GM19438 (cell line): ENCODE measurements at regions not wholly inside any gene's neighbourhood (a gene's known extent, or its start where the extent isn't known, plus 50 kb on each side); places are given as distances from the start of the nearest gene placed in this dataset.
"Not testable (repeated sequence)": the region's sequence is repeated elsewhere in the genome, so short reads cannot be mapped to it uniquely, and the experiment has no call there.

Experiments
- ATAC-seq: cut with Tn5 transposase; IDR thresholded peaks from one replicate; pipeline ENCODE4 v1.9.1; 2021; ENCODE audit warnings: low read depth; ENCODE audit not compliant: unreplicated experiment

DNA sequence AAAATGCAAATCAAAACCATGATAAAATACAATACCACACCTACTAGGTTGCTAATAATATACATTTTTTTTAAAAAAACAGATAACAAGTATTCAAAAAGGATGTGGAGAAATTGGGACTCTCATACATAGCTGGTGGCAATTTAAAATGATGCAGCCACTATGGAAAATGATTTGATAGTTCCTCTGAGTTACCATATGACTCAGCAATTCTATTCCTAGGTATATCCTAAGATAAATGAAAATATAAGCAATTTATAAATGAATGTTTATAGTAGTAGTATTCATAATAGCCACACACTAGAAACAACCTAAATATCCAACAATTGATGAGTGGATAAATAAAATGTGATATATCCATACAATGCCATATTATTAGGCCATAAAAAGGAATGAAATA is 210.2 kb downstream of the MREG start:
- ATAC-seq, result no peak

DNA sequence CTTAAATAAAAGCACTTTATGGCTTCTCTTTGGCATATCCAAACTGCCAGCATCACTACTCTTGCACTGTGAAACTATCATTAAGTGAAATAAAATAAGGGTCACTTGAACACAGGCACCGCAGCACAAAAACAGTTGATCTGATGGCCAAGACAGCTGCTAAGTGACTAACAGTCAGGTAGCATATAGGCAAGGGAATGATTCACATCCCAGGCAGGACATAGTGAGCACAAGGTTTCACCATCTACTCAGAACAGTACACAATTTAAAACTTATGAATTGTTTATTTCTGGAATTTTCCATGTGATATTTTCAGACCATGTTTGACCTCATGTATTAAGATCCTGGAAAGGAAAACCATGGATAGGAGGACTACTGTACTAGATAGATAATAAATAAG is 214.2 kb downstream of the MREG start:
- no peak for ATAC-seq

DNA sequence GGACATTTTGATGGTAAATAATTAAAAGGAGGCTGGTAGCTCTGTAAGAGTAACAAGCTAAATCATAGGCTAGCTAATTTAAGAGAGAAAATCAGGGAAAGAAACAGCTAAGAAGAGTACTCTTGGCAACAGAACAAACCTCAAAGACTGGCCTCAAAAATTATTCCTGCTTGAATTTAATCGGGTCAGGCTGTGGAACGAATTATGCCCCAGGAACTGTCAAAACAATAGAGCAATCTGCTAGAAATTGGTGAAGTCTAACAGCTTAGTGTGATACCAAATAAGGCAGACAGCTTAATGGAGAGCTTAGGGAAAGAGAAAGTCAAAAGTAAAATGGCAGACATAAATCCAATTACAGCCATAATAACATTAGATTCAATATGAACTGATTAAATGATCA is 215.7 kb downstream of the MREG start:
- ATAC-seq, result no peak

DNA sequence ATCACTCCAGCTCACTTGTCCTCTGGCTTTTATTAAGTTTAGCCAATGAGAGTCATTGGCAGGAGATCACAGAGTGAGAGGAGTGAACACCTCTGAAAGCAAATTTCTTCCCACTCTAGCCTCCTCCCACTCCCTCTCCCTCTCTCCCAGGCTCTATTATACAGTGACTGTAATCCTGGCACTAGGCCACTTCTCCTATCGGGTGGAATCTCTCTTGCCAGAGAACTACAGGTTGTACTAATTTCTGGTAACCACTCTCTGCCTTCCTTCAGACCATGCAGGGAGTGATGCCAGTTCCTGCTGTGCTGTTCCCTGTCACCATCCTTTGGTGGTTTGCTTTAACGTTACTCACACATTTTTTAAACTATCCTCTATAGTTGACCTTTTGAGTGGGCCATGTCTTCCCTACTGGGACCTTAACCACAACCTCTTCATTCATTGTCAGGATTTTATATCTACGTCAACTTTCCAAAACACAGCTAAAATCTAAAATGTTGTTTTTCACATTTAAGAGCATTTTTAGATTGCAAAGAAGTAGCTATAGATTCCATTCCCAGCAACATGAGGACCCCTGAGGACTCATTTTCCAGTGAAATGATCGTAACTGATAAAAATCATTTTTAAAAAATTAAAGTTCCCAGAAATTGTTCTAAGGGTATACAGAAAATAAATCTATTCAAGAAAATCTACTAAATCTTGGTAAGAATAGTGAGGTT is 217.1 kb downstream of the MREG start:
- ATAC-seq, result no peak

DNA sequence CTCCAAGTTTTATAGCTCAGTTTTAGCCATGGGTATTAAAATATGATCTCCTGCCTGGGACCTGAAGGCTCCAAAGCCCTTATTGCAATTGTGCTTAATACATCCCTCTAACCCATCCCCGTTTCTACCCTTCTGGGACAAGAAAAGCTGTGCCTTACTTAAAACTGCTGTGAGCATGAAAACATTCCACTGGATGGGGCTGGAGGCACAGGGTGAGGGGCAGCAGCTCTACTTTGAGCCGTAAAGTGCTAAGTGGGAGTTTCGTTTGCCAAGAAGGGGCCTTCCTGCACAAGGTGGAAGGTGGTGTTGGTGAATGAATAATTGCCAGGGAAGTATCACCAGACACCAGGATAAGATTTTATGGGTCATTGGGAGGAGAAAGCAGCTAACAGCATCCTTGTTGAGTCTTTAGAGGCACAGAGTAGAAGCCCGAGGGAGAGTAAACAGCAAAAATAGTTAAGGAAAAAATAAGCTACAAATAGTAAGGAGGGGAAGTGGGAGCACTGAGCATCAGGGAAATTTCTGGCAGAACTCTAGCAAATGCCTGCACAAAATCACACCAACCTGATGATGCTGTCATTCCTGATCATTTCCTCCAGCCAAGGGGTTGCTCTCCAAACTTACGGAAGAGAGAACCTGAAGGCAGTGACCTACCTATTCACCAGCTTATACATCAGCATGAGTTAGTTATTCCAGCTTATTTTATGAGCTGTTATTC is 218.4 kb downstream of the MREG start:
- ATAC-seq, result no peak

DNA sequence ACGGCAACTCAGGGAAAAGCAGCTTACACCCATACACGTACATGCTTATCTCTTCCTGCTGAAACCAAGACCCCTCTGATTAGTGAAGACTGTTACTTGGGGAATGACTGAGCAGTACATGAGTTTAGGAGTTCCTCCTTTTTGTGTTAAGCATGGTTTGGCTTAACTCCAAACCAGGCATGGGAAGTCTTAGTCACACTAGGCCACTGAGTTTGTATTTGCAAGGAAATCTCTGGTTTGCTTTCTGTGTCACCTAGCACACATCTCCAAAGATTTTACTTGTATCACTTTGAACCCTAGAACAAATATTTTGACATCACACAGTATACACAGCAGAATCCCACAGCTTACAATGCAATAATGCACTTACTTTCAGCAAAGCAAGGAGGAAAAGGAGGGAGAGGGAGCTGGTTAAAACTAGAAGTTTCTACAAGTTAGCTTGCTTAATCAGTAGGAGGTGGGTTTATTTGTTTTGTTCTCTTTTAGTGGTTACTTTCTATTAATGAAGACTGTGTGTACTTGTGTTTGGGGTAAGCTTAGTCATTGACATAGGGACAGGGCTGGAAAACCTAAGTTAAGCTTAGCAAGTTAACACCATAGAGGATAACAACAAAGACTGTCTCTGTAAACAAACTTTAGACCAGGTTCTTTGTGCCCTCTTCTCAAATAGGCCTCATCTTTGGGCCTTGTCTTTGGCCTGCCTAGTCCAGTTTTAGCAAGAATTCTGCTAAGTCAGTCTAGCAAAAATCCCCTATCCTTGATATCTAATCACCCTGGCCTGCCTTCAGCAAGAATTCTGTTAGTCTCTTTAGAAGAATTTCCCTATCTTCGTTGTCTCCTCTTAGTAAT is 219.4 kb downstream of the MREG start:
- ATAC-seq, result peak; percentile 50

DNA sequence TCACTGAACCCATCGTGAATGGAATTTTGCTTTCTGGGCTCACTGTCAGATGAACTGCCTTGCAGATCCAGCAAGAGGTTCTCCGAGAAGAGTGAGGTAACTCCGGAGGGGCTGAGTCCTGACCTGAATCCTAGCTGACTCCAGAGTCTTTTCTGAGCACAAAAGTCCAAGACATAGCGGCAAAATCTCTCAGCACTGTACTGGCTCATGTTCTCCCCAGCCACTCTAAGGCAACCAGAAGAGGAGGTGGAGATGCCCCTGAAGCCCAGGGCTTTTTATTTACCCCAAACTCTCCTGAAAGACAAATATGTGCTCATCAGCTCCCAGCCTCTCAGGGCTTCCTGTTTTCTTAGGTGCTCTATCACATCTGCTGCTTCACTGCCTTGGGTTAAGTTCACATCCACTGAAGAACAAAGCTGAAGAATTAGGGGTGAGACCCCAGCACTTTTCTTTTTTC is 221.8 kb downstream of the MREG start:
- ATAC-seq, result no peak

DNA sequence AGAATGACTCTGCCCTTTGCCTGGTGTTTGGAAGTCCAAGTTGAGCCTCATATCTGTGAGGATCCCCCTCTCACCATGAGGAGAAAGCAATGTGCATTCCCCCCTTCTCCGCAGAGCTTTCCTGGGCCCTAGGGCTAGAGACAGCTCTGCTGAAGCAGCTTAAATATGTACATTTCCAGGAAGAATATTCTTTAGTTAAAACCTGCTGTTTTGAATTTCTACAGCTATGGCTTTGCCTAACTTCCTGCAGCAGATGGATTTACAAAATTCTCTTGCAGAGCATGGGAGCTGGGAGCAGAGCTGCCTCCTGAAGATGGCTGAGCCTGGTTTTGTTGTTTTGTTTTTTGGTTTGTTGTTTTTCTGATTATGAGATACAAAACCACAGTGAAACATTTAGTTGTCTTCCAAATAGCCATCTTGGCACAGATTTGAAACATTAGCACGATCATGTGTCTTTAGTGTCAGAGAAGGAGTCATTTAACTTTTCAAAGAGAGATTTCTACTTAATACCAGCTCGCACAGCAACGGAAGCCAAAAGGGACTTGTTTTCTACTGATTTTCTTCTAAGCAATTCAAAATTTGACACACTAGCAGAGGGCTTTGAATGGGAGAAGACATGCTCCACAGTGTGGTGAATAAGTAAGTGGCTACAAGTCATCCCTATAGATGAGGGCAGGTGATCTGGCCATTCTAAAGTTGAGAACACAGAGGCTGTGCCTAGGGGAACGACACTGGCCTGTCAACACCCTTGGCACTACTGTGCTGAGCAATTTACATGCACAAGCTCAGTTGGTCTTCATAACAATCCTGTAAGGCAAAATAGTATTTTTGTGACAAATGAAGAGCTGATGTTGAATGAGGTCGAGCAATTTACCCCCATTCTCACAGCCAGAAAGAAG is 222.6 kb downstream of the MREG start:
- ATAC-seq, result no peak

DNA sequence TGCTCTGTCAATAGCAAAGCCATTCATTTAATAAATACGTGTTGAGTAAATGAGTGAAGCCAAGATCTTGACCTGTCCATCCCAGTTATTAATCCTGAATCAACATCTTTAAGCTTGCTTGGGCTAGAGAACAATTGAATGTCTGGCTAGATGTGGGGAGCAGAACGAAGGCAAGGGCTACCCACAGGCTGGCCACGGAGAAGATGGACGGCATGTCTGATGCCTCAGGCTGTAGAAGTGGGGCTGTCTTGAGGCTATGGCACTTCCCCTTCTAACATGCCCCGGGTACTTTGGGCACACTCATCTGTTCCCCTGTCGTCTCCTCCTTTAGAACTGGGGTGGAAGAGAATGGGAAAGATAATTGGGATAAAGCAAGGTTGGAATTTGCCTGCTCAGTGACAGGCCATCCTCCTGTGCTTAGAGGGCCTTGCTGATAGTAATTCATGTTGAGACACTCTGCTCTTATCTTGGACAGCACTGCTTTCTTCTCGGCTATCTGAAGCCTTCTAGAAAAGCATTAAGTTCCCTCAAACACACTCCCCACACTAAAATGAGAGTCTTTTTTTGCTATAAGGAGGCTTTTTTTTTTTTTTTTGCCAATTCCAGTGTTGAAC is 225.7 kb downstream of the MREG start:
- ATAC-seq, result no peak

DNA sequence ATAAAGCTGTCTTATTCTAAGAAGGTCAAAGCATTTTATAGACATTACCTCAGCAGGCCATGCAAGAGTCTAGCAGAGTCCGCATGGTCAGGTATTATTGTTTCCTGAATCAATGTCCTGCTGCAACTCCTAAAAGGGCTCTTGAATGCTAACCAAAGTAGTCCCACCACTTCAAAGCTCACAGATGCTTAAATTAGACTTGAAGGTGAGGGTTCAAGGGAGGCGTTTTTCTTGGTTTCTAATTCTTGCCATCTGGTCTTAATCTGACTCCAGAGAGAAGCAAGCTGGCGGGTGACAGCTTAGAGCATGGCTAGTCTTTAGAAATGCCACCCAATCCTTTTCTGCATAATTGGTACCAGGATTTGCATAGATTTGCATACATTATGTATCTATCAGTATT is 226.3 kb downstream of the MREG start:
- no peak for ATAC-seq

DNA sequence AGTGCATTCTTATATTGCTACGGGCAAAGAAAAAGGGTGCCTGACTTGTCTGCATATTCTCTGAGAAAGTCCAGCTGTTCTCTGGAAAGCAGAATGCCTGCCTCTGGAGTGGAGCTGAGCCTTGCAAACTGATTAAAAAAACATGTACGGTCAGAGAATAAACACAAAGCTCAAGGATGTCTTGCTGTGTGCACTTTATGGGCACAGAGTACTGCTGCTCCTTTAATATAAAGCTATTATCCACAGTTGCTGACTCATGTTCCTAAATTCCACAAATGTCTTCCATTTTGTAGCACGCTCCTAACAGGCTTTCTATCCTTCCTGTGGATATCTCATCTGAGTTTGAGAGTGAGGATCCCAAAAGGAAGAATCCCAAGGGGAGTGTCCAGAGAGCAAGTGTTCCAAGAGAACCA is 229.0 kb downstream of the MREG start:
- ATAC-seq, result no peak

DNA sequence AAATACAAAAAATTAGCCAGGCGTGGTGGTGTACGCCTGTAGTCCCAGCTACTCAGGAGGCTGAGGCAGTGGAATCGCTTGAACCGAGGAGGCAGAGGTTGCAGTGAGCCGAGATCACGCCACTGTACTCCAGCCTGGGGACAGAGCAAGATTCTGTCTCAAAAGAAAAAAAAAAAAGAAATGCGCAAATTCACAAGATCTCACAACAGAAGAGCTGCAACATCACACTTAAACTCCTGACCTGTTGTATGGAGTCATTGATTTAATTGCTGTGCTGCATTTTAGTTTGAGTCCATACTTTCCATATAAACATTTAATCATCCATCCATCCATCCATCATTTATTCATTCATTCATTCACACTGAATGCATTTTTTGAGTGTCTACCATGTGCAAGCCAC is 229.7 kb downstream of the MREG start:
- not testable (repeated sequence) for ATAC-seq

DNA sequence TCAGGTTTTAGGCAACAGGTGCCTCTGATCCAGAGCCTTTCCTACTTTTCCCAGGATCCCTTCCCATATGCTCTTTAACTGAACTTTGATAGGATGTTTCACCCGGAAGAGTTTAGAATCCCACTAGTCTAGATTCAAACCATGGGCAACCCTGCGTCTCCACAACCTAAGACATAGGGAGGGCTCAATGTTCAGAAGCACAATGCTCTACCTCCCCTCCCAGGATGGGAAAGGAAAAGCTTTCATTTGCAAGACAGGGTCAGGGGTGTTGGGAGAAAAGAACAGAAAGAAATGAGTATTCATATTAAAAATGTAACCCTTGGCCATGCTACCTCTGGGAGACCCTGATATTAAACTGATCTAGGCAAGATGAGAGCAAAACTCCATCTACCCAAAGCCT is 230.4 kb downstream of the MREG start:
- no peak for ATAC-seq

DNA sequence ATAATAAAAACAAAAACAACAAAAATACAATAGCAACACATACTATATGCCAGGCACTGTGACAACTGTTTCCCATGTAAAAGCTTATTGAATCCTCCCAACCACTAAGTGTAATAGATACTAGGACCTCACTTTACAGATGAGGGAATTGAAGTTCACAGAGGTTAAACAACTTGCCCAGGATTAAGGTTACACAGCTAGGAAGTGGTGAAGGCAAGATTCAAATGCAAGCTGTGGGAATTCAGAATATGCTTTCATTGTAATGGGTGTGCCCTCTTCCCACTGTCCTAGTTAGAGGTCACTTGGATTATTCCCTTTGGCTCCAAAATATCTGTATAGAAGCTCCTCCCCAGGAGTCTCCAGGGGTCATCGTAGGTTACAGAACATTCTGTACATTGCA is 231.1 kb downstream of the MREG start:
- ATAC-seq, result no peak

DNA sequence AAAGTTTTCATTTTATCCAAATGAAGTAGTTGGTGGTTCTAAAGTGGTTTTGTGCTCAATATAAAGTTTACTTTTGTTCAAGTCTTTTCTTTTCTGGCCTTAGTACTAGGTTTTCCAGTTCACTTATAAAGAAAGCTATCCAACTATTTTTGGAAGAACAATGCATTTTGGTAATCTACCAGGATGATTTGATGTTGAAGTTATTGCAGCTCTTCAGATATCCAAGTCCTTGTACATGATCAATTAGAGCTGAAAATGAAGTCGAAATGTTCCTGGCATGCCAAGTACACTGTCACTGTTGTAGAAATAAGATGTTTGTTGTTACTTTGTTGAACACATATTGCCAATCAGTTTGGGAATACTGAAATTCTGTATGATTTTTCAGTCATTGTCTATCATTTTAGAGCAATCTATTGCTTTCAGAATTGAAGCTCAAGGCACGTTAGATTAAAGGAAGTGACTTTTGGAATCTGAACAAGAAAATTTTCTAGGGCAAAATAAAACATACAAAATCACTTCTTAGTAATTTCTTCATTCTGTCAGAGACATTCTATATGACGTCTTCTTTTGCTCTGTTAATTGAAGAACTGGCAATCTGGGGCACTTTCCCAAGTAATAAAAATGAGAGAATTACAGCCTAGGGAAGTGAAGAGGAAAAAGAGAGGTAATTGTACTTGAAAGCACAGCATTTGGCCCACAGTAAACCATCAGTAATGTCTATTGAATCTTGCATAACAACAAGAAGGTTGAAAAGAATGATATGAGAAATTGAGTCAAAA is 232.3 kb downstream of the MREG start:
- no peak for ATAC-seq

DNA sequence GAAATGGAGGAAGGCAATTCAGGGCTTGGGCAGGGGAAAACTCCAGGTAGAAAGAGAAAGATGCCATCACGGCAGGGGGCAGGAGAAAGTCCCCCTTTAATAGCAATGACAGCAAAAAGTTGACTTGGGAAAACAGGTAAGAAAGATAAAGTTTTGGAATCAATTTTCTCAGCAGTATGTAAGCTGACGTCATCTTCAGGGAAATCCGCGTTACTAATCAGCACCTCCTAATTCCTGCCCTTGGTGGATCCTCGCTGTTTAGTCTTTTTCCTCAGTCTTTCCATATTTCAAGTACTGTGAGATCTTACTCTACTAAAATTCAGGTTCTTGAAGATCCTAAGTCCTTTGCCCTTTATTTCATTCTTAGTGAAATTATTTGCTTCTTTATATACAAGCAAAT is 233.0 kb downstream of the MREG start:
- ATAC-seq, result no peak

DNA sequence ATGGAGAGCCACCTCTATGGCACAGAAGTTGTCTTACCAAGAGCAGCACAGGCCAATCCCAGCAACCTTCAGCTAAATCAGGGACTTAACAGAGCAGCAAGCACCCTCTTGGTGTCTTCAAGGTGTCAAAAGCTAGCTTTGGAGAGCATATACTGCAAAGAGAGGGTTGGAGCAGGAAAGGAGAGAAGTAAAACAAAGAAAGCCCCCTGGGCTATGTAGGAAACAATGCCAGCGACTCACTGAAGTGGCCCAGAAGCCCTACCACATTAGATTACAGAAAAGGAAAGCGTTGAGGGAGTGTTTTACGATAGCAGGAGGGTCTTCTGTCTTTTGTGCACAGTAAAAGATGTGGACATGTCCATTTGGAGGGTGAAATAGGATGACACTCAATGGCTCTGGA is 233.4 kb downstream of the MREG start:
- no peak for ATAC-seq

DNA sequence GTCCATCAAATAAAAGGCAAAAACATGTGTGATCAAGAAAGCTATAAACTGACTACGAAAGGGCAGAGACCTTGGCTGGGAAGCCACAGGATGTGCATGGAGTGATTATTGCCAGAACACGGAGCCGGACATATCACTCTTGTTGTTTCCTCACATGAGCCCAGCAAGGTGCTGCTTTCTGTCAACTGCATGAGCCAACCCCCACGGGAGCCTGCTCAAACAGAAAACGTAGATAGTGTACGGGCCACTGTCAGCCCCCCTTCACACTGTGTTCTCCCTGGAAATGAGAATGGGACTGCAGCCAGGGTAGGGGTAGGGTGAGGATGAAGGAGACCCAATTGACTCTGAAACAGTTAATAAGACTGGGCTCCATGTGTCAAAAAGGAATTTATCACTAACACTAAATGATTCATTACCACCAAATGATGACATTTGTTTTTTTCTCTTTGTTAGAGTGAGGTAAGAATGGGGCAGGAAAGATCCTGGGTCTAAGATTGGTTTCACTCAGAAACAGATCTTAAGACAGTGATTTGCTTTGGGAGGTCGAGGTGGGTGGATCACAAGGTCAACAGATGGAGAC is 235.8 kb downstream of the MREG start:
- no peak for ATAC-seq

DNA sequence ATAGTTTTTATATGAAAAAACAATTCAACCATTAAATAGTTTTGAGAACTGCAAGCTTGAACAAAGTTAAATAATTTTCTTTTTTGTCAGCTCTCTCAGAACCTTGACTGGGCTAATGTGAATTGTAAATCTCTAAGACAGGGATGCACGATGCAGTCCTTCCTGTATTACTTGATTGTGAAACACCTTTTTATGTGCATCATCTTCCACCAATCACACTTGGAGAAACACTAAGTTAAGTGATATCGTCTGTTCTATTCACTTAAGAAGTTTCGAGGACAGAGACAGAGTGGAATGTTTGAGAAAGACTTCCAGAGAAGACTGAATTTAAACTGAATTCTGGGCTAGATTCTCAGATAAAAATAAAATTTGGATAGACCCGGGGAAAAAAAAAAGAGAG is 238.2 kb downstream of the MREG start:
- no peak for ATAC-seq
